K562 (cell line): ENCODE measurements at regions not wholly inside any gene's neighbourhood (a gene's known extent, or its start where the extent isn't known, plus 50 kb on each side); places are given as distances from the start of the nearest gene placed in this dataset.

ENCODE experiments used
- ATAC-seq: fragments of 200-7000 bp; cut with Tn5 transposase; 3 replicates; pipeline ENCODE4 v1.9.1; 2020; ENCODE audit warnings: moderate library complexity
- BruUV-seq: library from RNA; stranded (reverse); fragments of 400-500 nt; replicated peaks from 2 replicates; lab custom pipeline; 2021; lab: Mats Ljungman, UMichigan
- CTCF ChIA-PET: fragments of 300-600 bp; formaldehyde crosslinking; extraction: SDS; loops from one replicate; lab custom pipeline; 2021; ENCODE audit warnings: low intra/inter-chr PET ratio; lab: Yijun Ruan, JAX
- POLR2A ChIA-PET: fragments of 300-600, 350-650 bp; sonication (Branson Sonifier 250); formaldehyde crosslinking; extraction: SDS; loops from one replicate; lab custom pipeline; 2021; ENCODE audit warnings: antibody characterized with exemption, inconsistent platforms; lab: Yijun Ruan, JAX
- DNase-seq, 4 experiments: peaks; one replicate each; pipeline versions ENCODE4 v3.0.0 to v3.0.0-alpha.2; 2011 to 2018; ENCODE audit warnings: low spot score in 3 of 4, mixed read lengths in 3 of 4; ENCODE audit errors: extremely low read depth in 1 of 4
- FAIRE-seq: peaks from 2 replicates; lab custom pipeline; 2011; peaks lifted over from hg19 to GRCh38; lab: Jason Lieb, UNC
- H2AFZ ChIP-seq: 2 replicates; pipeline ENCODE4 v1.6.0; 2011; ENCODE audit warnings: low read depth, low read length, control low read depth, inconsistent platforms
- H3K27ac ChIP-seq: fragments of 200-600 bp; 3 replicates; pipeline ENCODE4 v1.8.0; 2011; ENCODE audit warnings: low read depth, mild to moderate bottlenecking, control low read depth, inconsistent platforms, low read length, moderate library complexity, mixed read lengths; ENCODE audit errors: extremely low read depth
- H3K27me3 ChIP-seq, 2 experiments: fragments of 300-600 bp in 1 of 2; 2 replicates in 1 of 2; 3 replicates in 1 of 2; pipeline versions ENCODE4 v1.6.0 to v1.8.0; 2011; ENCODE audit warnings: inconsistent platforms in 2 of 2, low read length in 2 of 2, mild to moderate bottlenecking in 1 of 2, mixed read lengths in 1 of 2, moderate library complexity in 1 of 2; ENCODE audit not compliant: control insufficient read depth in 2 of 2, insufficient read depth in 2 of 2
- H3K36me3 ChIP-seq: fragments of 300-600 bp; 3 replicates; pipeline ENCODE4 v1.8.0; 2011; ENCODE audit warnings: mild to moderate bottlenecking, low read length, inconsistent platforms; ENCODE audit not compliant: control insufficient read depth, insufficient read depth
- H3K4me1 ChIP-seq, 2 experiments: fragments of 200-600 bp in 1 of 2; replicated peaks in 1 of 2; 2 replicates in 1 of 2; 3 replicates in 1 of 2; pipeline versions ENCODE4 v1.5.1 to v1.8.0; 2011; ENCODE audit warnings: inconsistent platforms in 2 of 2, low read length in 2 of 2, mild to moderate bottlenecking in 1 of 2, mixed read lengths in 1 of 2, moderate library complexity in 1 of 2; ENCODE audit not compliant: control insufficient read depth in 2 of 2, insufficient read depth in 2 of 2
- H3K4me2 ChIP-seq: 2 replicates; pipeline ENCODE4 v1.6.1; 2011; ENCODE audit warnings: low read length, control low read depth, inconsistent platforms, mixed read lengths; ENCODE audit not compliant: insufficient read depth
- H3K4me3 ChIP-seq: fragments of 200-600 bp; sonication (generic), shearing (Covaris generic); 2 replicates; pipeline ENCODE4 v1.5.1; 2016; ENCODE audit warnings: control low read depth, inconsistent platforms
- H3K79me2 ChIP-seq: fragments of 200-600 bp; 3 replicates; pipeline ENCODE4 v1.8.0; 2011; ENCODE audit warnings: low read length, inconsistent platforms; ENCODE audit not compliant: control insufficient read depth, insufficient read depth
- H3K9ac ChIP-seq, 2 experiments: 2 replicates each; pipeline versions ENCODE4 v1.6.0 to v1.6.1; 2011; ENCODE audit warnings: low read depth in 2 of 2, low read length in 2 of 2, control low read depth in 1 of 2, inconsistent platforms in 1 of 2, mild to moderate bottlenecking in 1 of 2, mixed read lengths in 1 of 2; ENCODE audit not compliant: insufficient read depth in 1 of 2
- H3K9me1 ChIP-seq: one replicate; pipeline ENCODE4 v1.6.0; 2011; ENCODE audit warnings: inconsistent platforms, mild to moderate bottlenecking, low read length, moderate library complexity; ENCODE audit not compliant: control insufficient read depth, insufficient read depth
- H3K9me3 ChIP-seq: replicated peaks from 2 replicates; pipeline ENCODE4 v1.5.1; 2011; ENCODE audit warnings: low read depth, low read length, inconsistent platforms; ENCODE audit not compliant: control insufficient read depth, insufficient read depth
- H4K20me1 ChIP-seq: replicated peaks from 2 replicates; pipeline ENCODE4 v1.6.1; 2011; ENCODE audit warnings: low read length, inconsistent platforms, mixed read lengths; ENCODE audit not compliant: control insufficient read depth, insufficient read depth
- BRD9 ChIP-seq: fragments of 450-650 bp; IDR thresholded peaks from 2 replicates; pipeline ENCODE4 v1.6.1; 2018; ENCODE audit warnings: low read depth; ENCODE audit not compliant: partially characterized antibody
- CBFA2T2 ChIP-seq: fragments of 450-650 bp; conservative IDR thresholded peaks from 2 replicates; pipeline ENCODE4 v1.6.1; 2017; ENCODE audit warnings: mild to moderate bottlenecking
- CREM ChIP-seq: IDR thresholded peaks from 2 replicates; pipeline ENCODE4 v1.6.1; 2014; ENCODE audit warnings: antibody characterized with exemption, low read depth
- DPF2 ChIP-seq: fragments of 450-650 bp; IDR thresholded peaks from 2 replicates; pipeline ENCODE4 v1.6.1; 2016
- FOXA3 ChIP-seq, 2 experiments: fragments of 450-650 bp in 1 of 2; sonication (generic) in 1 of 2; formaldehyde crosslinking; IDR thresholded peaks in 1 of 2; conservative IDR thresholded peaks in 1 of 2; 2 replicates each; pipeline versions ENCODE4 v1.4.0 to v1.8.0; 2020 to 2022; ENCODE audit warnings: mild to moderate bottlenecking in 2 of 2, missing genetic modification reagents in 1 of 2
- FOXK2 ChIP-seq, 2 experiments: fragments of 450-650 bp; IDR thresholded peaks in 1 of 2; conservative IDR thresholded peaks in 1 of 2; 2 replicates each; pipeline ENCODE4 v1.6.1; 2016; ENCODE audit warnings: low read depth in 2 of 2, mild to moderate bottlenecking in 1 of 2
- FOXM1 ChIP-seq, 2 experiments: fragments of 450-650 bp in 1 of 2; sonication (generic) in 1 of 2; formaldehyde crosslinking in 1 of 2; IDR thresholded peaks; 2 replicates each; pipeline versions ENCODE4 v1.6.1 to v1.9.0; 2017 to 2022; ENCODE audit warnings: low read depth in 2 of 2, mild to moderate bottlenecking in 2 of 2, missing genetic modification reagents in 1 of 2, moderate library complexity in 1 of 2
- HDAC2 ChIP-seq: fragments of 450-650 bp; IDR thresholded peaks from 2 replicates; pipeline ENCODE4 v1.6.1; 2016; ENCODE audit warnings: mild to moderate bottlenecking
- MAFG ChIP-seq: fragments of 450-650 bp; conservative IDR thresholded peaks from 2 replicates; pipeline ENCODE4 v1.6.1; 2016; ENCODE audit warnings: missing genetic modification characterization, missing compliant biosample characterization
- NCOR1 ChIP-seq: fragments of 450-650 bp; IDR thresholded peaks from 2 replicates; pipeline ENCODE4 v1.6.1; 2016; ENCODE audit warnings: mild to moderate bottlenecking, moderate library complexity
- SMARCA4 ChIP-seq: fragments of 450-650 bp; IDR thresholded peaks from 2 replicates; pipeline ENCODE4 v1.6.1; 2016
- TARDBP ChIP-seq: fragments of 450-650 bp; IDR thresholded peaks from 2 replicates; pipeline ENCODE4 v1.6.1; 2016
- TCF3 ChIP-seq: sonication (generic); formaldehyde crosslinking; IDR thresholded peaks from 2 replicates; pipeline ENCODE4 v1.4.0; 2020; ENCODE audit warnings: mild to moderate bottlenecking, missing genetic modification reagents
- TEAD4 ChIP-seq, 2 experiments: sonication (generic) in 1 of 2; formaldehyde crosslinking in 1 of 2; IDR thresholded peaks; 2 replicates each; pipeline versions ENCODE4 v1.6.1 to v1.8.0; 2012 to 2022; ENCODE audit warnings: borderline replicate concordance in 1 of 2, inconsistent platforms in 1 of 2, low read length in 1 of 2, mild to moderate bottlenecking in 1 of 2, missing genetic modification reagents in 1 of 2
- U2AF2 ChIP-seq: fragments of 200-400 bp; formaldehyde crosslinking; optimal IDR thresholded peaks from 2 replicates; pipeline ENCODE3; 2017; ENCODE audit warnings: low read depth, mild to moderate bottlenecking, low read length
- ZNF316 ChIP-seq: fragments of 450-650 bp; IDR thresholded peaks from 2 replicates; pipeline ENCODE4 v1.6.1; 2016
- ZNF436 ChIP-seq: fragments of 250-450, 450-650 bp; sonication (Bioruptor Pico); formaldehyde crosslinking; IDR thresholded peaks from 2 replicates; pipeline ENCODE4 v1.7.0; 2020; ENCODE audit warnings: mild to moderate bottlenecking
- WGBS: fragments of 100-300 bp; shearing (Covaris generic); methylation state at CpG from one replicate; pipeline ENCODE4 v1.1.6; 2016; ENCODE audit warnings: low coverage, mixed read lengths; ENCODE audit not compliant: insufficient coverage; ENCODE audit errors: missing lambda C conversion rate; 5-methylcytosine and 5-hydroxymethylcytosine counted together
- in situ Hi-C: fragments of 300-500 bp; cut with MboI; formaldehyde crosslinking; loops from 4 replicates; pipeline ENCODE4 v1.15.0; 2018; ENCODE audit warnings: inconsistent platforms, mixed read lengths
- intact Hi-C: fragments of 100-400 bp; cut with micrococcal nuclease; formaldehyde crosslinking; loops from 2 replicates; pipeline ENCODE4 v1.14.2; 2022
- TF ChIP-seq, protein P1 (sequence below): fragments of 450-650 bp; IDR thresholded peaks from 2 replicates; pipeline ENCODE4 v1.6.1; 2016
- TF ChIP-seq, protein P2 (sequence below): sonication (generic); formaldehyde crosslinking; IDR thresholded peaks from 2 replicates; pipeline ENCODE4 v1.8.0; 2022; ENCODE audit warnings: mild to moderate bottlenecking, low read depth, missing genetic modification reagents

DNA sequence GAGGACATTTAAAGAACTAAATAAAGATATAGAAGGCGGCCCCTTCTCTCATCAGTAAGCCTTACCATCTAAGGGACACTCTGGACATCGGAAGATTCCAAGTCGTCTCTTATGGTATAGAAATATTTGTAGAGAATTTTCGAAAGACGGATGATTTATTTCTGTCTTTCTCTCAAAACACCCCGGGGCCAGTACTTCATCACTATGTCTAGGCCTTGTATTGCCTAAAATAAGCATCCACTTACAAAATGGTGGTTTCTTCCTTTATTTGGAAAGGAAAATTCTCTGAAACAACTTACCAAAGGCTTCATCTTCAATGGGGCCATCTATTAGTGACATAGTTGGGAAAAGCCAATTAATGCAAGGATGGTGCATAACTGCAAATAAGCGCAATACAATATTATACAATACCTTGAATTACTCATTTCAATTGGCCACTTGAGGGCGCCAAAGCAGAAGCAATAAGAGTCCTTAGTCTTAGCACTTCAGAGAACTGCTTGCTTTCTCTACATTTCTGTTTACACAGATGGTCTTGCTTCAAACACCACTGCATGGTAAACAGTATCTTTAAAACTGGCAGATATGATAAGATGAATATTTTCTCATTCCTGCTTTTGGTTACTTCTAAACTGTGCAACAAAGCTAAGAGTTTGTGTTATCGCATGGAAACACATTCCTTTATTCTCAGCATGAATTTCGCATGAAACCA, 113.2 kb downstream of the VIP start (continued):
- no peak for TF ChIP-seq U2AF2
- TF ChIP-seq TARDBP, result no peak

DNA sequence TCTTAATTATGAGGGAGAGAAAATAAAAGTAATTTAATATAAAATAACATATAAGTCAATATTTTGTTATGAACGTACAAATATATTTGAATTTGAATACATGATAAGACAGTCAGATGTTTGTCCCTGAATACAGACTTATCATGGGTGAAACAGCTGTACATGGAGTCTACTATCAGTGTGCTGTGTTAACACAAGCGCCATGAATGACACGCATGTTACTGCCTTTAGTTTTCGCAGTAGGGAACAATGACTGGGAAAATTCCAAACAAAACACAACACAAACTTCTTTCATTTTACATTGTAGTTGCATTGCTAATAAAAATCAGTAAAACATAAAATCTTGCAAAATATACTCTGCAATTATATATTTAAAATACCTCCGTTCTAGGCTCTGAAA, 108.6 kb downstream of the FBXO5 start:
- CTCF ChIA-PET, result no interaction called here
- 3% methylated on average over 5 of the region's 5 CpGs for WGBS
- peak overlapping the region; percentile 94 for H3K4me2 ChIP-seq
- no peaks in the 10 kb centered on the region for H3K9me1 ChIP-seq
- peaks cover 3 to 9% of the 10 kb centered on the region in 2 experiments; a peak in 3 of 5 replicates for H3K4me1 ChIP-seq
- DNase-seq, result peak; percentile 42 to 67 (median 52)
- H3K36me3 ChIP-seq, result no peaks in the 10 kb centered on the region; the same call in 2 of the 3 replicates
- peak overlapping the region; percentile 54 for H3K4me3 ChIP-seq
- FAIRE-seq, result peak; percentile 29
- no peaks in the 10 kb centered on the region for H4K20me1 ChIP-seq
- intact Hi-C loops (loop anchor here (2.0 kb wide), 1 partner anchor 129 kb away; the partner anchor contains the start of gene MTRF1L), in situ Hi-C loops (no loop called here)
- no peaks in the 10 kb centered on the region for H3K27me3 ChIP-seq
- no TSS peak for BruUV-seq
- H3K9ac ChIP-seq, result peak overlapping the region in 1 of 2 experiments; percentile 91; a peak in 2 of 4 replicates
- peak overlapping the region; percentile 91; the same call in 2 of the 3 replicates for H3K27ac ChIP-seq
- H3K79me2 ChIP-seq, result peaks cover 63% of the 10 kb centered on the region
- POLR2A ChIA-PET, result interaction anchor here (2.3 kb wide), 1 partner anchor 9 kb away, joined by 5 read pairs; no protein-coding TSS in a partner anchor
- ATAC-seq, result peak; percentile 70
- no peaks in the 10 kb centered on the region for H3K9me3 ChIP-seq
- H2AFZ ChIP-seq, result no peak overlapping the region
- 0 out of 2 replicates have a peak, but pooled peaks have one; percentile 16 for TF ChIP-seq FOXM1 (IDR thresholded peaks at IDR 0.05; ENCODE audit: low read depth)
- no peak for TF ChIP-seq FOXM1 (CRISPR knock-in tag; IDR thresholded peaks at IDR 0.05; ENCODE audit: low read depth)
- TF ChIP-seq BRD9, result no peak
- TF ChIP-seq DPF2, result peak; percentile 48; the same call in 1 of the 2 replicates
- no peak for TF ChIP-seq ZNF436 (CRISPR knock-in tag)
- peak; percentile 60 for TF ChIP-seq CBFA2T2
- no peak for TF ChIP-seq HDAC2
- peak; percentile 54 for TF ChIP-seq NCOR1
- TF ChIP-seq FOXK2 (conservative IDR thresholded peaks at IDR 0.05 in 1 of 2, IDR thresholded peaks at IDR 0.05 in 1 of 2; ENCODE audit: low read depth in 2 of 2), result 0 out of 4 replicates have a peak, but pooled peaks of 1 of the 2 experiments have one; percentile 11
- 0 out of 2 replicates have a peak, but pooled peaks have one; percentile 3 for TF ChIP-seq ZNF316
- TF ChIP-seq CREM, result 0 out of 2 replicates have a peak, but pooled peaks have one; percentile 7
- TF ChIP-seq, protein P1, sequence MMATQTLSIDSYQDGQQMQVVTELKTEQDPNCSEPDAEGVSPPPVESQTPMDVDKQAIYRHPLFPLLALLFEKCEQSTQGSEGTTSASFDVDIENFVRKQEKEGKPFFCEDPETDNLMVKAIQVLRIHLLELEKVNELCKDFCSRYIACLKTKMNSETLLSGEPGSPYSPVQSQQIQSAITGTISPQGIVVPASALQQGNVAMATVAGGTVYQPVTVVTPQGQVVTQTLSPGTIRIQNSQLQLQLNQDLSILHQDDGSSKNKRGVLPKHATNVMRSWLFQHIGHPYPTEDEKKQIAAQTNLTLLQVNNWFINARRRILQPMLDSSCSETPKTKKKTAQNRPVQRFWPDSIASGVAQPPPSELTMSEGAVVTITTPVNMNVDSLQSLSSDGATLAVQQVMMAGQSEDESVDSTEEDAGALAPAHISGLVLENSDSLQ, result peak; percentile 57; the same call in 1 of the 2 replicates
- TF ChIP-seq, protein P2, sequence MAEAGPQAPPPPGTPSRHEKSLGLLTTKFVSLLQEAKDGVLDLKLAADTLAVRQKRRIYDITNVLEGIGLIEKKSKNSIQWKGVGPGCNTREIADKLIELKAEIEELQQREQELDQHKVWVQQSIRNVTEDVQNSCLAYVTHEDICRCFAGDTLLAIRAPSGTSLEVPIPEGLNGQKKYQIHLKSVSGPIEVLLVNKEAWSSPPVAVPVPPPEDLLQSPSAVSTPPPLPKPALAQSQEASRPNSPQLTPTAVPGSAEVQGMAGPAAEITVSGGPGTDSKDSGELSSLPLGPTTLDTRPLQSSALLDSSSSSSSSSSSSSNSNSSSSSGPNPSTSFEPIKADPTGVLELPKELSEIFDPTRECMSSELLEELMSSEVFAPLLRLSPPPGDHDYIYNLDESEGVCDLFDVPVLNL (CRISPR knock-in tag), result no peak
- peak; percentile 62 for TF ChIP-seq TCF3 (CRISPR knock-in tag)
- peak; percentile 40; the same call in 1 of the 2 replicates for TF ChIP-seq SMARCA4
- peak; percentile 63 for TF ChIP-seq TEAD4 (IDR thresholded peaks at IDR 0.05; ENCODE audit: low read length)
- TF ChIP-seq TEAD4 (CRISPR knock-in tag; IDR thresholded peaks at IDR 0.05; ENCODE audit: borderline replicate concordance), result no peak
- 0 out of 4 replicates have a peak, but pooled peaks of 1 of the 2 experiments have one; percentile 30 for TF ChIP-seq FOXA3 (CRISPR knock-in tag; conservative IDR thresholded peaks at IDR 0.05 in 1 of 2, IDR thresholded peaks at IDR 0.05 in 1 of 2)
- peak; percentile 59 for TF ChIP-seq MAFG (tag)
